ENCODE measurements at regions not wholly inside any gene's neighbourhood (a gene's known extent, or its start where the extent isn't known, plus 50 kb on each side); places are given as distances from the start of the nearest gene placed in this dataset.
A peak's percentile ranks its signal among the peaks of the same experiment; 100 is the strongest.

GRCh38 chr3:147615035-147615434 is 205.9 kb downstream of the ZIC1 start:
- Histone ChIP-seq H4K20me1 (ENCODE audit: insufficient read depth, low read length) (no peaks in the 10 kb centered on the region), H3K9ac (ENCODE audit: low read length) (no peak overlapping the region), H3K4me1 (ENCODE audit: insufficient read depth, low read length) (peaks cover 4% of the 10 kb centered on the region), H3K36me3 (ENCODE audit: insufficient read depth, low read length) (no peaks in the 10 kb centered on the region), H3K4me3 (ENCODE audit: insufficient read depth, low read depth, low read length) (no peak overlapping the region), H3K9me3 (ENCODE audit: insufficient read depth, low read depth, low read length) (no peaks in the 10 kb centered on the region), H3K4me2 (ENCODE audit: low read length) (peak overlapping the region; percentile 34), H3K27me3 (ENCODE audit: insufficient read depth, low read length) (no peaks in the 10 kb centered on the region), H3K79me2 (ENCODE audit: insufficient read depth, low read length) (no peaks in the 10 kb centered on the region), H2AFZ (ENCODE audit: low read depth, low read length) (peak overlapping the region; percentile 14), H3K27ac (ENCODE audit: low read depth, low read length) (peak overlapping the region; percentile 5)
- TF ChIP-seq EZH2 (IDR thresholded peaks at IDR 0.05; ENCODE audit: insufficient read depth, low read length) (no peak), CTCF (IDR thresholded peaks at IDR 0.05; ENCODE audit: insufficient read depth, low read depth, low read length) (no peak)
- H3K36me3 Mint-ChIP-seq (ENCODE audit: low read depth, unreplicated experiment), result no peaks in the 10 kb centered on the region
- H3K4me1 Mint-ChIP-seq (ENCODE audit: low read depth, unreplicated experiment), result peaks cover 3% of the 10 kb centered on the region
- H3K27me3 Mint-ChIP-seq (ENCODE audit: low read depth, unreplicated experiment), result no peaks in the 10 kb centered on the region
- no peak for FAIRE-seq
- no peak for DNase-seq (ENCODE audit: low read depth)
- no peak overlapping the region for H3K4me3 Mint-ChIP-seq (ENCODE audit: unreplicated experiment)
- no peaks in the 10 kb centered on the region for H3K9me3 Mint-ChIP-seq (ENCODE audit: unreplicated experiment)
- H3K27ac Mint-ChIP-seq (ENCODE audit: unreplicated experiment), result no peak overlapping the region

- Histone ChIP-seq H3K4me1 (ENCODE audit: insufficient read depth, low read length) (peaks cover 7% of the 10 kb centered on the region), H3K4me2 (ENCODE audit: low read length) (no peak overlapping the region), H3K27me3 (ENCODE audit: insufficient read depth, low read length) (no peaks in the 10 kb centered on the region), H3K27ac (ENCODE audit: low read depth, low read length) (no peak overlapping the region), H3K36me3 (ENCODE audit: insufficient read depth, low read length) (no peaks in the 10 kb centered on the region), H3K9me3 (ENCODE audit: insufficient read depth, low read depth, low read length) (no peaks in the 10 kb centered on the region), H3K79me2 (ENCODE audit: insufficient read depth, low read length) (no peaks in the 10 kb centered on the region), H3K9ac (ENCODE audit: low read length) (no peak overlapping the region), H4K20me1 (ENCODE audit: insufficient read depth, low read length) (no peaks in the 10 kb centered on the region), H3K4me3 (ENCODE audit: insufficient read depth, low read depth, low read length) (no peak overlapping the region), H2AFZ (ENCODE audit: low read depth, low read length) (no peak overlapping the region)
- Mint-ChIP-seq H3K4me1 (ENCODE audit: low read depth, unreplicated experiment) (peaks cover 8% of the 10 kb centered on the region), H3K4me3 (ENCODE audit: unreplicated experiment) (no peak overlapping the region), H3K27me3 (ENCODE audit: low read depth, unreplicated experiment) (no peaks in the 10 kb centered on the region), H3K27ac (ENCODE audit: unreplicated experiment) (no peak overlapping the region), H3K36me3 (ENCODE audit: low read depth, unreplicated experiment) (no peaks in the 10 kb centered on the region), H3K9me3 (ENCODE audit: unreplicated experiment) (no peaks in the 10 kb centered on the region)
- TF ChIP-seq EZH2 (IDR thresholded peaks at IDR 0.05; ENCODE audit: insufficient read depth, low read length) (no peak), CTCF (IDR thresholded peaks at IDR 0.05; ENCODE audit: insufficient read depth, low read depth, low read length) (peak; percentile 41)
- no peak for FAIRE-seq
- no peak for DNase-seq (ENCODE audit: low read depth)
These were observed 207.9 kb downstream of the ZIC1 start for GRCh38 chr3:147616998-147617619.

GRCh38 chr3:147618691-147619090 is 209.5 kb downstream of the ZIC1 start:
- Histone ChIP-seq H4K20me1 (ENCODE audit: insufficient read depth, low read length) (no peaks in the 10 kb centered on the region), H3K9ac (ENCODE audit: low read length) (peak overlapping the region; percentile 14), H3K27ac (ENCODE audit: low read depth, low read length) (no peak overlapping the region), H3K4me3 (ENCODE audit: insufficient read depth, low read depth, low read length) (no peak overlapping the region), H3K4me2 (ENCODE audit: low read length) (peak overlapping the region; percentile 55), H2AFZ (ENCODE audit: low read depth, low read length) (peak overlapping the region; percentile 35), H3K27me3 (ENCODE audit: insufficient read depth, low read length) (no peaks in the 10 kb centered on the region), H3K36me3 (ENCODE audit: insufficient read depth, low read length) (no peaks in the 10 kb centered on the region), H3K79me2 (ENCODE audit: insufficient read depth, low read length) (no peaks in the 10 kb centered on the region), H3K9me3 (ENCODE audit: insufficient read depth, low read depth, low read length) (no peaks in the 10 kb centered on the region), H3K4me1 (ENCODE audit: insufficient read depth, low read length) (peaks cover 7% of the 10 kb centered on the region)
- Mint-ChIP-seq H3K4me3 (ENCODE audit: unreplicated experiment) (no peak overlapping the region), H3K4me1 (ENCODE audit: low read depth, unreplicated experiment) (peaks cover 8% of the 10 kb centered on the region), H3K27me3 (ENCODE audit: low read depth, unreplicated experiment) (no peaks in the 10 kb centered on the region), H3K9me3 (ENCODE audit: unreplicated experiment) (no peaks in the 10 kb centered on the region), H3K27ac (ENCODE audit: unreplicated experiment) (no peak overlapping the region), H3K36me3 (ENCODE audit: low read depth, unreplicated experiment) (no peaks in the 10 kb centered on the region)
- DNase-seq (ENCODE audit: low read depth), result no peak
- TF ChIP-seq CTCF (IDR thresholded peaks at IDR 0.05; ENCODE audit: insufficient read depth, low read depth, low read length), result no peak
- TF ChIP-seq EZH2 (IDR thresholded peaks at IDR 0.05; ENCODE audit: insufficient read depth, low read length), result no peak
- no peak for FAIRE-seq
